ENCODE measurements at regions not wholly inside any gene's neighbourhood (a gene's known extent, or its start where the extent isn't known, plus 50 kb on each side); places are given as distances from the start of the nearest gene placed in this dataset.

GRCh38 chr5:43780586-43780985 is 177.6 kb downstream of the NNT start:
- no peak for DNase-seq
- intact Hi-C loops (cut with DNase I; ENCODE audit: low total_unique reads) = no loop called here
- no peak for TF ChIP-seq CTCF (IDR thresholded peaks at IDR 0.05)

GRCh38 chr5:43774881-43775399 is 172.0 kb downstream of the NNT start:
- Histone ChIP-seq H3K27me3 (no peaks in the 10 kb centered on the region), H3K27ac (no peak overlapping the region), H3K4me3 (no peak overlapping the region), H3K36me3 (no peaks in the 10 kb centered on the region), H3K9me3 (no peaks in the 10 kb centered on the region), H3K4me1 (peaks cover 0 to 12% (median 2%) of the 10 kb centered on the region in 4 donors)
- intact Hi-C loops (cut with DNase I; ENCODE audit: low total_unique reads) = no loop called here
- no peak for TF ChIP-seq CTCF (IDR thresholded peaks at IDR 0.05)
- no peak for DNase-seq

More at GRCh38 chr5:43780586-43780985, 177.6 kb downstream of the NNT start:
- Histone ChIP-seq H3K4me1 (peaks cover 0 to 15% (median 6%) of the 10 kb centered on the region in 4 donors), H3K27ac (peak overlapping the region; percentile 17 to 33), H3K27me3 (no peaks in the 10 kb centered on the region), H3K9me3 (no peaks in the 10 kb centered on the region), H3K4me3 (no peak overlapping the region), H3K36me3 (no peaks in the 10 kb centered on the region)

GRCh38 chr5:43773478-43773844 is 170.5 kb downstream of the NNT start:
- Histone ChIP-seq H3K27me3 (no peaks in the 10 kb centered on the region), H3K4me1 (peaks cover 0 to 19% (median 2%) of the 10 kb centered on the region in 4 donors), H3K4me3 (no peak overlapping the region), H3K27ac (no peak overlapping the region), H3K36me3 (no peaks in the 10 kb centered on the region), H3K9me3 (no peaks in the 10 kb centered on the region)
- no peak for TF ChIP-seq CTCF (IDR thresholded peaks at IDR 0.05)
- intact Hi-C loops (cut with DNase I; ENCODE audit: low total_unique reads) = no loop called here
- no peak for DNase-seq

GRCh38 chr5:43772764-43773477 is 169.9 kb downstream of the NNT start:
- no peak overlapping the region for H3K27ac ChIP-seq
- no peak for TF ChIP-seq CTCF (IDR thresholded peaks at IDR 0.05)
- peaks cover 0 to 19% (median 2%) of the 10 kb centered on the region in 4 donors for H3K4me1 ChIP-seq
- no peaks in the 10 kb centered on the region for H3K36me3 ChIP-seq
- H3K4me3 ChIP-seq = no peak overlapping the region
- intact Hi-C loops (cut with DNase I; ENCODE audit: low total_unique reads) = no loop called here
- no peaks in the 10 kb centered on the region for H3K9me3 ChIP-seq
- no peaks in the 10 kb centered on the region for H3K27me3 ChIP-seq
- DNase-seq = no peak

GRCh38 chr5:43772458-43772763 is 169.4 kb downstream of the NNT start:
- Histone ChIP-seq H3K4me3 (no peak overlapping the region), H3K36me3 (no peaks in the 10 kb centered on the region), H3K9me3 (no peaks in the 10 kb centered on the region), H3K4me1 (peaks cover 0 to 19% (median 2%) of the 10 kb centered on the region in 4 donors), H3K27ac (no peak overlapping the region), H3K27me3 (no peaks in the 10 kb centered on the region)
- no peak for TF ChIP-seq CTCF (IDR thresholded peaks at IDR 0.05)
- no peak for DNase-seq
- intact Hi-C loops (cut with DNase I; ENCODE audit: low total_unique reads) = no loop called here

Measured in tibial artery (tissue), 4 donors.